NCI-H69 (cell line): ENCODE measurements at regions not wholly inside any gene's neighbourhood (a gene's known extent, or its start where the extent isn't known, plus 50 kb on each side); places are given as distances from the start of the nearest gene placed in this dataset.

Source experiments
- DNase-seq: peaks from one replicate; lab custom pipeline; 2025; lab: John Stamatoyannopoulos, UW

DNA sequence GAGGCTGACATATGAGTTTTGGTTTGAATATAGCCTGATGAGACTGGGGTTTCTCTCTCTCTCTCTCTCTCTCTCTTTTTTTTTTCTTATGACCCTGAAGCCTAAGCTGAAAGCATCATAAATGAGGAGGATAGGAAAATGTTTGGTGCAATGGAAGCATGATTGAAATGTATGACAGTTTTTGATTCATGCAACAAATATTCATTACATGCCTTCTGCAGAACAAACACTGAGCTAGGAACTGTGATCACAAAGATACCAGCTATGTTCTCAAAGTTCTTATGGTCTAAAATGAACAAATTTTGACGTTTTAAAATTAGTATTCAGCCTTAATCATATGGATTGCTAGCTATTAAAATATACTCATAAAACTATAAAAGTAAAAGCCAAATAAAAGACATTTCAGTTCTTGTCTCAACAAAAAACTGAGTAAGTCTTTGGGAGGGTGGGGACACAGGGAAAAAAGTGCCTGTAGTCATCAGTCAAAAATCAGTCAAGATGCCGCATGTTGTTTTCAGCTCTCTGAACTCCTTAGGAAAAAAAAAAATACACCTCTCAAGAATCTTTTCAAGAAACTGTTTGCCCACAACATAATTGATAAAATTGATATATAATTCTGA is 57.2 kb downstream of the NKX6-1 start:
- no peak for DNase-seq

DNA sequence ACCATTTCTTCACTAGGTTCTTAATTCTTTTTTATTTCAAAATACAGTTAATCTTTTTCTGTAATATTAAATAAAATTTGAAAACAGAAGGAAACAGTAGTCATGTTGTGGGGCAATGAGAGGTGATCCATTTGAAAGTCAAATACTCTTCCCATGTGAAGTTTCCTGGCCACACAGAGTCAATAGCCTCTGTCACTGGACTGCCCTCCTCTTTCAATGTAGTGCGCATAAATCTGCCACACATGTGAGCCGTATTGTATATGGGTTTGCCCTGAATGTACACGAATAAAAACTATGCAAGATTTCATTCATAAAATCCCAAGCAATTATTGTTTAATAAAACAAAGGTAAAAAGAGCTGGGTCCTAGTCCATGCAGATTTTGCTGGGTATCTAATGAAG is 59.1 kb downstream of the NKX6-1 start:
- DNase-seq, result no peak

DNA sequence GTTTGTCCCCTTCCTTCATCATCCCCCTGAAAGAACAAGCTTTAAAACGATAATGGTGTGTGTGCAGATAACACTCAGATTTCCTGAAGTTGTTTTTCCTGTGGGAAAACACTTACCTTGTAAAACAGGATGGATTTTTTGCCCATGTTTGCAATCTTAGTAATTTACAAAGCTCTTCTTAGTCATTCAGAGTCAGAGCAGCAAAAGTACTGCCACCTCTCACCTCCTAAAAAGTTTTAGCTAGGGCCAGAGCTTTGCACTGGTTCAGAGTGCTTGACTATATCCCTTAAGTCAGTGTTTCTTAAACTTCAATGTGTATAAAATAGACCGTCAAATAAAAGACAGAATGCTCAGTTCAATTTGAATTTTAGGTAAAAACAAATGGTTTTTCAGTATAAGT is 62.3 kb downstream of the NKX6-1 start:
- DNase-seq, result no peak

DNA sequence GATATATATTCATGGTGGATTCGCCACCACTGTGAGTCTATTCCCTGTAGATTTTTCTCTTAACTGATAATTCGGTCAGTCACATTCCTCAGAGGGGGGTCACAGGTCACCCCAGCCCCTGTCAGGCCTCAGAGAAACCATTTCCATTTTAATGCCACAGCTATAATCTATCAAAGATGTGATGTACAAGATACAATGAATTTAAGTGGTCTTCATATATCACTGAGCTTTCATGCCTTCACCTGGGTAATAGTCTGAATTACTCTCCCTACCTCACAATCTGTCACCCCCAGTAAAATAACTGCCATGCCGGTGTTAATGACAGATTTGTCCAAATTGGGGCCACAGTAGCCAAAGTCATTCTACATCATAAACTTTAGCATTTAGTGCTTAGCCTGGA is 64.7 kb downstream of the NKX6-1 start:
- no peak for DNase-seq

DNA sequence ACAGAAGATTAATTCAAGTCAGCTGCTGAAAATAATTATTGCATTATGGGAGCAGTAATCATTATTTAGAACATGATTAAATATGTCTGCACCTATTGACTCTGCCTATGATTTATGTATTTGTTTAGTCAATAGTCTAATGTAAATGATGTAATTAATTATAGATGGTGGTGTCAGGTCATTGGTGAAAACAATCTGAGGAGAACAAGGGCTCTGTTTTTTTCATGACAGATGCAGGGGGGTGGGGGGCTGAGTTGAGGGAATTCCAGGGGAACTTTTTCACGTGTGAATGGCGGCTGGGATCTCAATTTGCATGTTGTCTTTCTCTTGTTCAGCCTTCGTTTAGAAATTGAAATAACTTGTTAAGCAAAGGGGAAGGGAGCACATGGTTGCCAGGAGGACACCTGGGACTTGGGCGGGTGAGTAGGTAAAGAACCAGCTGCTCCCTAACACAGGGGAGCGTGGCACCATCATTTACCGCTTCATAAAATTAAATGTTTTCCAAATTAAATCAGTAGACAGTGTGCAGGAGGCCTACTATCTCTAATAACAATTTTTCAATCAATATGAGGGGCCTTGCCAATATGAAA is 65.4 kb downstream of the NKX6-1 start:
- peak; percentile 40 for DNase-seq

DNA sequence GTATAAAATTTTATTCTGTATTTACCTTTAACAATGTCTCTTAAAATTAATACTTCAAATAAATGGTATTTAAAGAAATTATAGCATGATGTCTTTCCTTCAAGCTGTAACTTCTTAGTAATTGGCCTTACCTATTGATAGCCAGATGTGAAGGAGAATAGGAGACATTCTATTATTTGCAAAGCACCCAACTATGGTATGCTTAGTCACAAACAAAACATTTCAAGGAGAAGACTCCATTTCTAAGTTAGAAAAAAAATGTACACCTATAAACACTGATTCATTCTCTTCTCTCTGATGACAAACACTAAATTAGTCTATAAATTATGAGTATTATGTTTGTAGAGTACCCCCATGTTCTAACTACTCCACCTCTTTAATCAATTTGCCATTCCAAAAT is 66.4 kb downstream of the NKX6-1 start:
- DNase-seq, result no peak

DNA sequence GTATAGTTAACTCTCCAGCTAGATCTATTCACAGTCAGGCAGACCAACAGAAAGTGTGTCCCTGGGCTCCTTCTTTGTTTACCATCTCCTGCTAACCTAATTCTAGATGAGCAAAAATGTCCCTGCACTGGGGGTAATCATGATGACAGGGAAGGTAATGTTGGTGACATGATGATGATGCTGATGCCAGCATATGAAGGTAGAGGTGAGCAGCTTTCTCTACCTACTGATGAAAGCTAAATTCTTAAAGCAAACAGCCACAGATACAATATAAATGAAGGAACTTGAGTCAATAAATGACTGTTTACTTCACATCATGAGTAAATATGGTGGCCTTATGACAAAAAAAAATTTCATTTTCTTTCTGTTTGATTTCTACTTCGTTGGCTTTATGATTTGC is 78.5 kb downstream of the NKX6-1 start:
- DNase-seq, result no peak

DNA sequence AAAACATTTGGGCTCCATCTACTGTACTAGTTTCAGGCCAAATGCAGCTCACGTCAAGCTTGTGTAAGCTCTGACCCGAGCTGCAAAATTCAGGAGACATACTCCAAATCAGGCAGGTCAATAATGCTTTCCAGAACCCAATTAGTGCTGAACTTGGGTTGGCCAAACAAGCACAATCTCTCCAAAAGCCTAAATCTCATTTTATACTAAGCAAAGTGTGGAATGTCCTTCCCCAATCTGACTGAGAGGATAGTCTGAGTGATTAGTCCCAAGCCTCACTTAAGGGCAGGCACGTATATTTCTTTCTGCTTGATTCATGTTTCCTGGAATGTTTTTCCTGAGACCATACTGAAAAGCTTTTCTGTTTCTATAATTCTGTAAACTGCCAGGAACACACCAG is 79.9 kb downstream of the NKX6-1 start:
- no peak for DNase-seq

DNA sequence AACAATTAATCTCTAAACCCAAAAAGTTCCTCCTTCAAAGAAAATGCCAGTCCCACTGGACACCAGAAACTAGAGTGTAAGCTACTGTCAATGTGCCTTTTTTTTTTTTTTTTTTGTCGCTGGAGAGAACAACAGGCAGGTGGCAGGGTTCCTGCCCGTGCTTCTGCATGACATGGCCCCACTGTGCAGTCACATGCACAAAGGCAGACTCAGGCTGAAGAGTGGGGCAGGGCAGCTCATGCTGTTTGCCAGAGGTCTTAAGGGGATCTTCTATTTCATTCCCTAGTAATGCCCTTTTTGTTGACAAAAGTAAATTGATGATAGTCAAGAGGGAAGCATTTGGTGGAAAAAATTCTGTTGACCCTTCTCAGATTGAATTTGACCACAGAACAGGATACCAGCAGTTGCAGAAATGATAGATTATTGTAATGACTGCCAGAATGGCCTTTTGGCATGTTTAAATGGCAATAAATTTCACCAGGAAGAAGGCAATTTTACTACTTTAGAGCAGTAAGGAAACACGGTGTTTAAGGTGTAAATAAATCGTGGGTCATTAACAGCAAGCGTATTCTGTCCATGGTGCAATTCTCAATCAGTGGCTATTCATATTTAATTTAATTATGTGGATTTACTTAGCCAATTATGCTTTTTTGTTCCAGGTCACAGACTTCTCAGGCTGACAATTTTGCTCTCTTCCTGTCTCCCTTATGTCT is 80.9 kb downstream of the NKX6-1 start:
- DNase-seq, result peak; percentile 83

DNA sequence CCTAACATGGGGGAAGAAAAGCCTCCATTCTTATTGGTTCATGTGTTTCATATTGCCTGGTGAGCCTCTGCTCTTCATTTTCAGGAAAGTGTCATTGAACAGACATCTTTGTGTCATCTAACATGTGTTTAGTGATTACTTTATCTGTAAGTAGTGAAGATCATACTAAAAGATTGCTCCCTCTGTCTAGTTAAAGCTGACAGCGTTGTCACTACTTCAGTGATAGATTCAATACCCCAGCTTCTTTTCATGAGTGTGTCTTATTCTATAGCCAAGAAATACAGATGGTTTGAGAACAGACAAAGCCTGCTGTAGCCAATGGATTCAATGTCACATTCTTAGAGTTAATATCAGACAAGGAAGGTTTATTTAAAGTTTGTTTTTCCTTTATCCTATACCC is 85.1 kb downstream of the NKX6-1 start:
- no peak for DNase-seq

DNA sequence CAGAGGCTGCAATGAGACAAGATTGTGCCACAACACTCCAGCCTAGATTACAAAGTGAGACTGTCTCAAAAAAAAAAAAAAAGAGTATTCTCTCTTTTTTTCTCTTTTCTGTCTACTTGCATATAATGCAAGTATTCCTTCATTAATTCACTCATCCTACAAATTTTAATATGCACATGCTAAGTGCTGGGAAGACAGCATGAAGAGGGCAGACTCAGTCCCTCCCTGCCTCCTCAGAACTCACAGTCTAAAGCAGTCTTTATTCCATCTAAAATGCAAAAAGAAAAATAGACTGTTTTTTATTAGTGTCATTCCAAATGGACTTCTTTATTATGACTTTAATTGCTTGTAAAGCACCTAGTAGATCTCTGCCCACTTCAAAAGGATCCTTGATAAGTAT is 85.6 kb downstream of the NKX6-1 start:
- DNase-seq, result no peak

DNA sequence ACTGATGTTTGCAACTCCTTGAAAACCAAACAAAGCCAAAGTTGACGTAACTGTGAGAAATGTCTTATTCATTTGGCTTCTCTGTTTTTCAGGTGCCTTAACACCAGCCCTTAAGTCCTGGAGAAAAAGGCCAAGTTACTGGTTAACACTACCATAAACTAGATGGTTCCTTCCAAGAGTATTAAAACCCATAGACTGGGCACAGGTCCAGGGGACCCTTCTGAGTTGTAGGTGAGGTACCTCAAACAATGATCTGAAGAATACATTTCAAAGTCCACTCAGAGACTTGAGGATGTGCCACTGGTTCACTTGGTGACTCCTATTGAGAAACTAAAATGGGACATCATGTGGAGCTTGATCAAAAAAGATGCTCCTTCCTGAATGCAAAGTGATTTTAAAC is 87.0 kb downstream of the NKX6-1 start:
- no peak for DNase-seq

DNA sequence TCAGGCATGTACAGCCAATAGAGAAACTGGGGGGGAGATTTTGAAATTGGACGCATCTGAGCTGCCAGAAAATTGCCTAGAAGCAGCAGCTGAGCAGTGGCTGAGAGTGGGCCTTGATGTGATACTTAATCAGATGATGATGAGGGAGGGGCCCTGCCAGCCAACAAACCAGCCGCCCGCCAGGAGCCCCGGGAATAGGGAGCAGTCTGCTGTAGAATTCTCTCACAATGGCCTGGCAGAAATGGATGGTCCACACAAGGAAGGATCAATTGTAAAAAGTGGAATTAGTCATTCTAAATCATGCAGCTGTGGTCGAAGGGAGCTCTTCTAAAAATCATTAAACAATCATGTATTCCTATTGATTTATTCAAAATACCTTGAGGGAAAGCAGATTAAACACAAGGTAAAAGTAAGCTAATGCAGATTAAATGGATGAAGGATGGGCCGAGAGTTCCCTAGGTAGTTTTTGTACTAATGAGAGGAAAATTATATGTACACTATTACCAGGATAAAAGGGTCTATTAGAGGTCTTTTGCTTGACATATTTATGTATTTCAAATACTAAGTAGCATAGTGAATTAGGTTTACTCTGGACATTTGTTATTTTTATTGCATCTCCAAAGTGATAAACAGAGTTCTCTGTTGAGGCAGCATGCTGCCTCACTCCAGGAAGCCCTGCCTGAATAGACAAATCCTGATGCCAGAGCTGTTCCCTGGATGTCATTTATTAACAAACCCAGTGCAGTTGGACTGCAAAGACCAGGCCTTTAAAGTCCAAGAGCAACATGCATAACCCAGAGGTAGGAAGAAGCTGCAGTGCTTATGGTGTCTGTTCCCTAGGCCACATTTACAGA is 91.3 kb downstream of the NKX6-1 start:
- DNase-seq, result no peak

DNA sequence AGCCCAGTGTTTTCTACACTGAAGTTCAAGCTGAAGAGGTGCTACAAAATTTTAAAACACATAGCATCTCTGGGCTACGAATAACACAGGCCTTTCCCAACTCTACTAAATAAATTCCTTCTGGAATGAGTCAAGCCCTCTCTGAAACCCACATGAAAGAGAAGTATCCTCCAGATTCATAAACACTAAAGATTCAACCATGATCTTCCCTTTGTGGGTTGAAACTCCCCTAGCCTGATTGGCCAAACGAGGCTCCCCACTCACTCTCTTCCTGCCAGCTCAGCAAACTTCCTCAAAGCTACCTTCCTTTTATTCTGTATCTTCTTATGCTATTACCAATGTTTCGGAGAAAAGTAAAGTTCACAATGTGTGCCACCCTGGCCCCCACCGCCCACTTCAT is 95.4 kb downstream of the NKX6-1 start:
- DNase-seq, result no peak

DNA sequence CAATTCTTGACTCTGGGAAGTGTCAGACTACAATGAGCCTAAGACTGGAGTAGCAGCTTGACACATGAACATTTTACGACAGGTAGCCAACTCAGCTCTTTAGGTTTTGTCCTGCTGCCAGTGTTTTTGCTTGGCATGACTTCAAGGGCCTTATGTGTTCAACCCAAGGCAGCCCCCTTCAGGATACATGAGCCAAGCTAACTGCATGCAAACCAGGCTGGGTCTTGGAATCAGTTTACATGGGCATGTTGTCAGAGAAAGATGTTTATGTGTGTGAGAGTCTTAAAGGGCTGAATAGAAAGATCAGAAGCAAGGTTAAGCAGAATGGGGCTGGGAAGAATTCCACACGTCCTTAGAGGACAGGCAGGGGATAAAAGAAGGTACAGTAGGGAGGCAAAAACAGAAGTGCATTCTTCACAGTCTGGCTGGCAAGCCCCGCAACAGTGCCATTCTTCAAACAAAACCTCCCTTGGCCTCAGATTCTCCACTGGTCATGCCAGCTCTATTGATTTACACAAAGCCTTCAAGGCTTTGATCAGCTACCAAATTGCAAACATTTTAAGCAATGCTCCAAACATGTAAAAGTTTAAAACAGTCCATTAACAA is 97.3 kb downstream of the NKX6-1 start:
- DNase-seq, result peak; percentile 12

DNA sequence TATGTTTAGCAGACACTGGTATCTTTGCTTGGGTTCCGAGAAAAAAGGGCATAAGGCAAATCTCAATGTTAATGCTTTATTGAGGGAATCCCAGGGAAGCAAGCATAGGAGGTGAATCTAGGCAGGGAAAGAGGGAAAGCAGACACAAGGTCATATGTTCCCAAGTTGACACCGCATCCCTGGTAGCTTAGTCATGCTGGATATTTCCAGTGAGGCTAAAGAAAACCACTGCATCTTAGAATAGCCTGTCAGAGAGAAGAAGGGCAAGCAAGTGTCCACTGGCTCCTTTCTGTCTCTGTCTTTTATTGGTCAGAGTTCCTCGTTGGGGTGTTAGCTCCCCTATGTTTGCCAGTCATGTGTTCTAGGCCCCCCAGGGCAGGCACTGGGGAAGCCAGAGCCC is 104.7 kb downstream of the NKX6-1 start:
- DNase-seq, result no peak

DNA sequence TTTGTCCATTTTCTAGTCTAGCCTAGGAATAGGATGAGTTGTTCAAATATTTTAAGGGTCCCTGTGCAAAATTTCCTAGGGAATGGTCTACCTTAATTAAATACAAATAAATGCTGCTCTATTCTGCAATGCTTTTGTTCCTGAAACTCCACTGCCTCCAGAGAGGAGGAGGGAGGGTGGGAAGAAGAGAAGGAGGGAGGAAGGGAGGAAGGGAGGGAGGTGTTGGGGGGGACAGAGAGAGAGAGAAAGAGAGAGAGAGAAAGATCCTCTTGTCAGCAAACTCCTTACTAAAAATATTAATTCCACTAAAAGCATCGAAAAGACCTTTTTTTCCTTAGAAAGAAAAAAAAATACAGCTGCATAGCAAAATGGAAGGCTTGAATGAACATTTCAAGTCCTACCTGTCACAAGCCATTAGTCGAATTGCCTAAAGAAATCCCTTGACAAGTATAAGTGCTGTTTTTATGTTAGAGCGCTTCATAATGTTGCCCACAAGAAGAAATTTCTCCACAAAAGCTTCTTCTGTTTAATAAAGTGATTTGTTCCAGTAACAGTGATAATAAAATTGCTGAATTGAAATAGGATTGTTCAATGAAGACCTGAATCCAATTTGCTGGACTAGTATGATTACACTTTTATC is 106.0 kb downstream of the NKX6-1 start:
- no peak for DNase-seq

DNA sequence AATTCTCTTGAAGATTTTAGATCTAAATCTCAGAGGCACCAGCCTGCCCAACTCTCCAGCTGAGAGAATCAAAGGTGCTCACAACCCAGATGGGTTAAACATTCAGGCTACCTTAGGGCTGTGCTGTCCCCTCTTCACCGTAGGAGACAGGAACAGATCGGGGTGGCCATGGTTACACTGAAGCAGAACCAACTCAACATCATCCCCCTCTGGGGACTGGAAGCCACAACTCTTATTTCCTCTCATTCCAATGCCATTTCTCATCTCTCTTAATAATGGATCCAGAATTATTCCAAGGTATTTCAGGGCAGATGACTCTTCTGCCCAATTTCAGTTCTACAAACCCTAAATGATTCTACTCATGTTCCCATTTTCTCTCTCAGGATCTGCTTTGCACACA is 109.7 kb downstream of the NKX6-1 start:
- DNase-seq, result no peak

DNA sequence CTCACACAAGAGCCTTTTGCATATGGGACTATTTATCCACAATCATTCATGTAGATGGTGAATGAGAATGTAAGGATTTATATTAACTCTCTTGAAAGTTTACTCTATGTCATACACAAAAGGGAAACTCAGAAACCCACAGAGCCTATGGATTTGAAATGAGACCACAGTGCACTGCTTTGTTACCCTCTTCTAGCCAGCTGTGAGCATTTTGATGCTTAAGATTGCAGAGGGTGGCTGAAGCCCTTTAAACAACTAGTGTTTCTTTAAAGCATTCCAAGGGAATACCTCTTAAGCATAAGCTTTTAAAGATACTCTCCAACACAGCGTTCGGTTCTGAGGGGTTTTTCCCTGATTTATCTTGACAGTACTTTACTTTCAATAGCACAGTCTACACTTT is 113.9 kb downstream of the NKX6-1 start:
- no peak for DNase-seq

DNA sequence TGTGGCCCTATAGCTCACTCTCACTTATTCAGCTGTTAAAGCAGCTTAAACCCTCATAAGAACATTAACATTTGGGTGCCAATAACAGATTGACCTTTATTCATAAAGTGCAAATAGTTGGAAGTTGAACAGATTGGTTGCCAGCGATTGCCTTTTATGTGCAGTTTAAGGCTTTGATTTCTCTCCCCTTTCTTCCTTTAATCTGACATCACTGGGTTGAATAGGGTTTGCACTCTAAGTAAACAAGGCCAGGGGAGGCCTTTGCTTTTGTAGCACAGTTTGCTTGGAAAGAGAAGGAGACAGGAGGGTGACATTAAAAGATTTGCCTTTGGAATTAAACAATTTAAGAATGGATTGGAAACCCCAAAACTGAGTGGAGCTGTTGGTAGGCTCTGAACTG is 114.3 kb downstream of the NKX6-1 start:
- peak; percentile 3 for DNase-seq

DNA sequence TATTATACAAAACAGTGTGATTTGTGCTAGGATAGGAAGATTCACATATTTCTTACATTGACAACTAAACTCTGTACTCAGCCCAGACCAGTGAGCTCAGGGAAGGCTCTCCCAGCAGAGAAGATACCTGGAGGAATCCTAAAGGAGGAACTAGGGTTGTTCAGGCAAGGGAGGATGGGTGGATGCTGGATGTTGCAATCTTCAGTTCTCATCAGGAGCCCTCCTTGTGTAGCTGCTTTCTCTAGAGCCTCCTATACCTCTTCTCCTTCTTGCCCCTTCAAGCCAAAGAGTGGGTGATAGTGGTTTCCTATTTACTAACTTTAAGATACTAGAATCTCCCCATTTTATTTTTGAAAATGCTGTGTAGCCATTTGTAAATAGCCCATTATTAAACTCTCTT is 117.3 kb downstream of the NKX6-1 start:
- no peak for DNase-seq
